ENCODE measurements at regions not wholly inside any gene's neighbourhood (a gene's known extent, or its start where the extent isn't known, plus 50 kb on each side); places are given as distances from the start of the nearest gene placed in this dataset.

- no peaks in the 10 kb centered on the region for H3K36me3 ChIP-seq (ENCODE audit: insufficient read depth, low read length, poor library complexity, severe bottlenecking)
- H3K27me3 ChIP-seq (replicated peaks; ENCODE audit: insufficient read depth, low read depth, low read length, poor library complexity) = no peaks in the 10 kb centered on the region
- no peaks in the 10 kb centered on the region for H3K9me3 ChIP-seq (ENCODE audit: low read depth, low read length, poor library complexity, severe bottlenecking)
- DNase-seq (ENCODE audit: low spot score) = no peak
- intact Hi-C loops (cut with micrococcal nuclease; ENCODE audit: unreplicated experiment) = no loop called here
- TF ChIP-seq EZH2 (IDR thresholded peaks at IDR 0.05; ENCODE audit: borderline replicate concordance, low read depth, low read length, poor library complexity, severe bottlenecking) (no peak), CTCF (conservative IDR thresholded peaks at IDR 0.05; ENCODE audit: low read depth, low read length) (no peak)
- H3K4me3 ChIP-seq (ENCODE audit: low read depth, low read length, poor library complexity, severe bottlenecking) = no peak overlapping the region
- H3K27ac ChIP-seq (ENCODE audit: low read depth, low read length, poor library complexity, severe bottlenecking) = no peak overlapping the region
- CTCF ChIA-PET = no interaction called here
- BruUV-seq (replicated peaks) = no TSS peak
- POLR2A ChIA-PET (ENCODE audit: low non-redundant PET) = no interaction called here
- H3K4me1 ChIP-seq (ENCODE audit: insufficient read depth, low read length, poor library complexity, severe bottlenecking) = no peaks in the 10 kb centered on the region
Measured at GRCh38 chr11:106378513-106379179, 301.2 kb downstream of the AASDHPPT start.

GRCh38 chr11:106379265-106379664 is 301.8 kb downstream of the AASDHPPT start:
- DNase-seq (ENCODE audit: low spot score) = no peak
- no TSS peak for BruUV-seq (replicated peaks)
- Histone ChIP-seq H3K4me3 (ENCODE audit: low read depth, low read length, poor library complexity, severe bottlenecking) (no peak overlapping the region), H3K9me3 (ENCODE audit: low read depth, low read length, poor library complexity, severe bottlenecking) (no peaks in the 10 kb centered on the region), H3K27me3 (replicated peaks; ENCODE audit: insufficient read depth, low read depth, low read length, poor library complexity) (no peaks in the 10 kb centered on the region), H3K27ac (ENCODE audit: low read depth, low read length, poor library complexity, severe bottlenecking) (no peak overlapping the region), H3K4me1 (ENCODE audit: insufficient read depth, low read length, poor library complexity, severe bottlenecking) (no peaks in the 10 kb centered on the region), H3K36me3 (ENCODE audit: insufficient read depth, low read length, poor library complexity, severe bottlenecking) (no peaks in the 10 kb centered on the region)
- POLR2A ChIA-PET (ENCODE audit: low non-redundant PET) = no interaction called here
- intact Hi-C loops (cut with micrococcal nuclease; ENCODE audit: unreplicated experiment) = no loop called here
- CTCF ChIA-PET = no interaction called here
- TF ChIP-seq CTCF (conservative IDR thresholded peaks at IDR 0.05; ENCODE audit: low read depth, low read length) (0 out of 2 replicates have a peak, but pooled peaks have one; percentile 12), EZH2 (IDR thresholded peaks at IDR 0.05; ENCODE audit: borderline replicate concordance, low read depth, low read length, poor library complexity, severe bottlenecking) (no peak)

GRCh38 chr11:106379712-106380111 is 302.2 kb downstream of the AASDHPPT start:
- TF ChIP-seq CTCF (conservative IDR thresholded peaks at IDR 0.05; ENCODE audit: low read depth, low read length) (no peak), EZH2 (IDR thresholded peaks at IDR 0.05; ENCODE audit: borderline replicate concordance, low read depth, low read length, poor library complexity, severe bottlenecking) (no peak)
- no TSS peak for BruUV-seq (replicated peaks)
- H3K4me3 ChIP-seq (ENCODE audit: low read depth, low read length, poor library complexity, severe bottlenecking) = no peak overlapping the region
- ChIA-PET POLR2A (ENCODE audit: low non-redundant PET) (no interaction called here), CTCF (no interaction called here)
- intact Hi-C loops (cut with micrococcal nuclease; ENCODE audit: unreplicated experiment) = no loop called here
- H3K36me3 ChIP-seq (ENCODE audit: insufficient read depth, low read length, poor library complexity, severe bottlenecking) = no peaks in the 10 kb centered on the region
- no peaks in the 10 kb centered on the region for H3K9me3 ChIP-seq (ENCODE audit: low read depth, low read length, poor library complexity, severe bottlenecking)
- no peaks in the 10 kb centered on the region for H3K4me1 ChIP-seq (ENCODE audit: insufficient read depth, low read length, poor library complexity, severe bottlenecking)
- no peaks in the 10 kb centered on the region for H3K27me3 ChIP-seq (replicated peaks; ENCODE audit: insufficient read depth, low read depth, low read length, poor library complexity)
- no peak for DNase-seq (ENCODE audit: low spot score)
- H3K27ac ChIP-seq (ENCODE audit: low read depth, low read length, poor library complexity, severe bottlenecking) = no peak overlapping the region

All from A673 (cell line).